ENCODE measurements at regions not wholly inside any gene's neighbourhood (a gene's known extent, or its start where the extent isn't known, plus 50 kb on each side); places are given as distances from the start of the nearest gene placed in this dataset.

- H3K9me3 ChIP-seq (ENCODE audit: low read depth, low read length): no peaks in the 10 kb centered on the region
- no peaks in the 10 kb centered on the region for H3K27me3 ChIP-seq (ENCODE audit: insufficient read depth, low read length)
- H3K4me3 ChIP-seq (ENCODE audit: insufficient read depth, low read length): no peak overlapping the region
- DNase-seq (ENCODE audit: insufficient read length, low spot score, missing footprints): no peak
- no peak overlapping the region for H3K27ac ChIP-seq (ENCODE audit: low read depth, low read length)
- TF ChIP-seq CTCF (IDR thresholded peaks at IDR 0.05; ENCODE audit: extremely low read depth, low read depth, low read length): no peak
- H3K79me2 ChIP-seq (ENCODE audit: insufficient read depth, low read length): no peaks in the 10 kb centered on the region
- H3K4me1 ChIP-seq (ENCODE audit: insufficient read depth, low read length): no peaks in the 10 kb centered on the region
- no peak overlapping the region for H2AFZ ChIP-seq (ENCODE audit: low read length)
- H3K4me2 ChIP-seq (ENCODE audit: insufficient read depth, low read length): no peak overlapping the region
- no peaks in the 10 kb centered on the region for H3K36me3 ChIP-seq (ENCODE audit: insufficient read depth, low read length)
- no peaks in the 10 kb centered on the region for H4K20me1 ChIP-seq (ENCODE audit: insufficient read depth, low read length)
These were observed 683.0 kb downstream of the SLC4A3 start for GRCh38 chr2:220310451-220310861.

- Histone ChIP-seq H3K4me1 (ENCODE audit: insufficient read depth, low read length) (no peaks in the 10 kb centered on the region), H3K27ac (ENCODE audit: low read depth, low read length) (no peak overlapping the region), H4K20me1 (ENCODE audit: insufficient read depth, low read length) (no peaks in the 10 kb centered on the region), H3K4me3 (ENCODE audit: insufficient read depth, low read length) (no peak overlapping the region), H2AFZ (ENCODE audit: low read length) (no peak overlapping the region), H3K36me3 (ENCODE audit: insufficient read depth, low read length) (no peaks in the 10 kb centered on the region), H3K79me2 (ENCODE audit: insufficient read depth, low read length) (no peaks in the 10 kb centered on the region), H3K4me2 (ENCODE audit: insufficient read depth, low read length) (no peak overlapping the region), H3K9me3 (ENCODE audit: low read depth, low read length) (no peaks in the 10 kb centered on the region), H3K27me3 (ENCODE audit: insufficient read depth, low read length) (no peaks in the 10 kb centered on the region)
- TF ChIP-seq CTCF (IDR thresholded peaks at IDR 0.05; ENCODE audit: extremely low read depth, low read depth, low read length): no peak
- DNase-seq (ENCODE audit: insufficient read length, low spot score, missing footprints): peak; percentile 42
These were observed 687.8 kb downstream of the SLC4A3 start for GRCh38 chr2:220315098-220315823.

- H3K27ac ChIP-seq (ENCODE audit: low read depth, low read length): no peak overlapping the region
- no peak for DNase-seq (ENCODE audit: insufficient read length, low spot score, missing footprints)
- H3K4me2 ChIP-seq (ENCODE audit: insufficient read depth, low read length): no peak overlapping the region
- H3K27me3 ChIP-seq (ENCODE audit: insufficient read depth, low read length): no peaks in the 10 kb centered on the region
- no peak overlapping the region for H3K4me3 ChIP-seq (ENCODE audit: insufficient read depth, low read length)
- no peaks in the 10 kb centered on the region for H3K9me3 ChIP-seq (ENCODE audit: low read depth, low read length)
- no peaks in the 10 kb centered on the region for H3K36me3 ChIP-seq (ENCODE audit: insufficient read depth, low read length)
- H4K20me1 ChIP-seq (ENCODE audit: insufficient read depth, low read length): no peaks in the 10 kb centered on the region
- TF ChIP-seq CTCF (IDR thresholded peaks at IDR 0.05; ENCODE audit: extremely low read depth, low read depth, low read length): no peak
- H2AFZ ChIP-seq (ENCODE audit: low read length): no peak overlapping the region
- no peaks in the 10 kb centered on the region for H3K4me1 ChIP-seq (ENCODE audit: insufficient read depth, low read length)
- no peaks in the 10 kb centered on the region for H3K79me2 ChIP-seq (ENCODE audit: insufficient read depth, low read length)
These were observed 690.6 kb downstream of the SLC4A3 start for GRCh38 chr2:220318037-220318436.

- Histone ChIP-seq H3K4me2 (ENCODE audit: insufficient read depth, low read length) (no peak overlapping the region), H4K20me1 (ENCODE audit: insufficient read depth, low read length) (no peaks in the 10 kb centered on the region), H3K9me3 (ENCODE audit: low read depth, low read length) (no peaks in the 10 kb centered on the region), H3K79me2 (ENCODE audit: insufficient read depth, low read length) (no peaks in the 10 kb centered on the region), H3K36me3 (ENCODE audit: insufficient read depth, low read length) (no peaks in the 10 kb centered on the region), H3K4me1 (ENCODE audit: insufficient read depth, low read length) (no peaks in the 10 kb centered on the region), H2AFZ (ENCODE audit: low read length) (no peak overlapping the region), H3K4me3 (ENCODE audit: insufficient read depth, low read length) (no peak overlapping the region), H3K27ac (ENCODE audit: low read depth, low read length) (no peak overlapping the region), H3K27me3 (ENCODE audit: insufficient read depth, low read length) (no peaks in the 10 kb centered on the region)
- no peak for DNase-seq (ENCODE audit: insufficient read length, low spot score, missing footprints)
- TF ChIP-seq CTCF (IDR thresholded peaks at IDR 0.05; ENCODE audit: extremely low read depth, low read depth, low read length): no peak
These were observed 691.1 kb downstream of the SLC4A3 start for GRCh38 chr2:220318508-220318907.
